GM19328 (cell line): ENCODE measurements at regions not wholly inside any gene's neighbourhood (a gene's known extent, or its start where the extent isn't known, plus 50 kb on each side); places are given as distances from the start of the nearest gene placed in this dataset.

Source experiments
- ATAC-seq: cut with Tn5 transposase; IDR thresholded peaks from one replicate; pipeline ENCODE4 v1.9.1; 2021; ENCODE audit warnings: mild to moderate bottlenecking, moderate library complexity; ENCODE audit not compliant: unreplicated experiment

DNA sequence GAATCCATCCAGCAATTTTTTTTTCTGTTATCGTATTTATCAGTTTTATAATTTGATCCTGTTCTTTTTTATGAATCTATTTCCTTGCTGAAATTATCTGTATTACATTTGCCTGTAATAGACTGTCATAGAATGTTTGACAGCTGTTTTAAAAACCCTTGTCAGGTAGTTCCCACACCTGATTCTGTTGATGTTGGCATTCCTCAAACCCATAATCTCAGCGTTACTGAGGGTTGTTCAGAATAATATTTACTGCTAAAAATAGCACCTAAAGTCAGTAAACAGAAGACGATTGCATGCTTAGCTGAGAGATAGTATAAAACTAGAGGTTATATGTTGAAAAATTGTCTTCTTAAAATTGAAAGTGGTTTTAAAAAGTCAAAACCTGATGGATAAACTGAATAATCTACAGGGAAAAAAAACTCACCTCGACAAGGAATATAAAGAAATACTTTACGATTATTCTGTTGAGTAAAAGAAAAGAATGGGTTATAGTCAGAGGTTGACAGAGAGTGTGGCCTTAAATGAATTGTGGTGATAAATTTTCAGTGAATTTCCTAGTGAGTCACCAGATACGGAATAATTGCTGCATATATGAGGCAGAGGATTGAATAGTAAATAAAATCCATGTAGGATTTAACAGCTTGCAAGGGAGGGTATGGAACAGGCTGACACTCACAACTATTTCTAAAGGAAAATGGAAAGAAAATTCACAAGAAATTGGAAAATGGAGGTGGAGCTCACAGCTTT, 824.1 kb upstream of the IGFBP3 start:
- ATAC-seq = no peak

DNA sequence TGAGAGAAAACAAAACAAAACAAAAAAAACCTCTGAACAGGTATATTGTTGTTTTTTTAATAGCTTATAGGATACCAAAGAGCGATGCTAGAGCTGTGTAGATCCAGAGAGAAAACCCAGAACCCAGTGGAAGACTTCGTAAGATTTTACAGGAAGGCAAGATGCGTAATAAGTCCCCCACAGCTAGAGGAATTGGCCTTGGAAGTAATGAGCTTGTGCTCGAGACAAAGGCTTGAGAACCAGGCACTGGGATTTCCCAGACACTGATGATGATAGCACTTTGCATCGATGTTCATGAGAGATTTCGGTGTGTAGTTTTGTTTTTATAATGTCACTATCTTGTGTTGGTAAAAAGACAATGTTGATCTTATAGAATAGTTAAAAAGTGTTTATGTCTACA, 821.5 kb upstream of the IGFBP3 start:
- no peak for ATAC-seq

DNA sequence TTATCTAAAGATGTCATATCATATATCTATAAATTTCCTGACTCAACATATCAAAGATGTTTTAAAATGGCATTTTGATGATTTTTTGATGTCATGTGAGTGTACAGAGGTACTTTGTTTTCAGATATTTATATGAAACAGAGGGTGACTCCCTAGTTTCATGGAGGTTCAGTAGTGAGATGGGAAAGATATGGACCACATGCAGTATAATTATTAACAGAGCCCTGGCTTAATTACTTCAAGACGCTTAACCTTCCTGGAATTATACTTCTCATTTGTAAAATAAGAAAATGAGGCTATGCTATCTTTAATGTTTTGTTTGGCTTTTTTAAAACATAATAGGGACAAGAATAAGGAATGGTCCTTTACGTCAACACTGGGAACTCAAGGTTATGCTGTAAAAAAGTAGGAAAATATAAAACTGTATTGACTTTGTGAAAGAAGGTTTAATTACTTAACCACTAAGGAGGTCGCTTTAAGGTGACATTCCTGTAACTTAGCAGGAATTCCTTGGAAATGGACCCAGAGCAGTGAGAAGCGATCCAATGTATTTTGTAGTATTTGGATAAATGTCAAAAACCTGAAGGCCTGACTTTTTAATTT, 821.0 kb upstream of the IGFBP3 start:
- ATAC-seq = no peak

DNA sequence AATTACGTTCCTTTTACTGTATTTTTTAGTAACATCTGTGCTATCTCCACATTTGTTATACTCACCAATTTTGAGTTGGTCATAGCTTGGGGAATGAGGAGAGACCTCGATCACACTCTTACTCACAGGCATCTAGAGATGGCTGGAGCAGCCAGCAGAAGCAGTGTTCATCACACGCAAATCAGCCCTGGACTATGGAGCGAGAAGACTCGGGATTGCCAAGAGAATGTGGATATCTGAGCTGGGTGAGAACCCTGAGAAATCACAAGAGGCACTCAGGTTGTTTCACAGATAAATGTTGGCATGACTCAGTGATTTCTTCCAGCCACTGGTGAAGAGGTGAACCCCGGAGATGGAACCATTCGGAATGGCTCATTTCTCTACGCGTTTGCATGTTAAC, 820.1 kb upstream of the IGFBP3 start:
- ATAC-seq = no peak

DNA sequence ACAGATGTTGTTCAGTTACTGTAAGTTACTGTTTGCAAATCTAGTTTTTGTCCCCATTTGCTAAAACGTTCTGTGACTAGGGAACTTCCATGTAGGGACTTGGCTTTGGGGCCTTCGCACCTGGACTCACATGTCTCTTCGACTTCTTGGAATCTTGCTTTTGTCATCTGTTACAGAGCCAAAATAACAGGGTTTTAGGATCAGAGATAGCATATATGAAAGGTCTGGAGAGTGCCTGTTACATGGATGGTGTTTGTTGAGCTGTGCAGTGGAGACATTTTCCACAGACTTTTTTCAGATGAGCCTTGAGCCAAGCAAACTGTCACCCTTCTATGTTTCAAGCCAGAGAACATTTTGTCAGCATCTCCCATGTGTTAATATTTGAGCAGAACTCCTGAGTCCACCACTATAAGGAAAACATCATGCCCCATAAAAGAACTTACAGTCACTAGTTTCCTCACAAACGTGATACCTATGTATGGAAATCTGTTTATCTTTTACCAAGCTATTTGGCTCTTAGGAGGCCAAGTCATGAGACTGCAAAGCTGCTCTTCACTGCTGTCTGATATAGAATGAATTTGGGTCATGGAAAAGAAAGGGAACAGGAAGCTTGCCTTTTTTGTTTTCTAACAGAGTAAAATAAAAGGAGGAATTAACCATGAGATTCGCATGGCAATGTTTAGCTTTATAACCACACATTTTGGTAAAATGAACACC, 818.6 kb upstream of the IGFBP3 start:
- no peak for ATAC-seq

DNA sequence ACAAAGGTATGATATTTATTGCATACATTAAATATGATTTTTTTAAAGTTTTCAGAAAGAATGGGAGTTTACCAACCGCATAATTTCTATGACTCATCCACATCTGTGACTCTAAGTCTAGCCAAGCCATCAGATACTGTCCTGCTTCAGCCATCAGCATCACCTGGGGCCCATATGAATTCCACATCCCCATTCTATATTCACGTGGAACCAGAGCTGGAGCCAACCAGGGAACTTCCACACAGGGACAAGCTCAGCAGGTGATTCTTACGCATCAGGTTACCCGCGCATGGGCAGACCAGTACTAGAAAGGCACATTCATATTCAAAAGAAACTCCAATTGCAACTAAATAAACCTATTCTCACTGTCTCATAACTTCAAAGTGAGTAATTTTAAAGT, 817.7 kb upstream of the IGFBP3 start:
- ATAC-seq = no peak

DNA sequence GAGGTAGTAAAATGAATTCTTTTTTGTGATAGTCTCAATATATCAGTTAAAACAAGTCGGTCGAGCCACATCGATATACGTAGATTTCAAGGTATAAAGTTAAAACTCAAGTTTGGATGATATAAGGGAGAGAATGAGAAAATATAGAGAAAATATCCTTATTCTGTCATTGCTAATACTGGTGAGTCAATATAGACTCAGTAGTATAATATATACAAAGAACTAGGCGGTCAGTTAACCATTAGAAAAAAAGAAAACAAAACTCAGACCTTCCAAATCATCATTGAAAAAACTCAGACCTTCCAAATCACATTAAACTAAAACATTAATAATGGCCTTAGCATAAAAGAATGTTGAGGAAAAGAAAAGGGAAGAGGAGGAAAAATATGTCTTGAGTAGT, 817.1 kb upstream of the IGFBP3 start:
- ATAC-seq = no peak

DNA sequence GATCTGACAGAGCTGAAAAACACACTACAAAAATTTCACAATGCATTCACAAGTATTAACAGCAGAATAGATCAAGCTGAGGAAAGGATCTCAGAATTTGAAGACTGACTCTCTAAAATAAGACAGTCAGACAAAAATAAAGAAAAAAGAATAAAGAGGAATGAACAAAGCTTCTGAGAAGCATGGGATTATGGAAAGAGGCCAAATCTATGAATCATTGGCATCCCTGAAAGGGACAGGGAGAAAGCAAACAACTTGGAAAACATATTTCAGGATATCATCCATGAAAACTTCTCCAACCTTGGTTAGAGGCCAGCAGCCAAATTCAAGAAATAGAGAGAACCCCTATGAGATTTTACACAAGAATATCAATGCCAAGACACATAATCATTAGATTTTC, 804.8 kb upstream of the IGFBP3 start:
- no peak for ATAC-seq

DNA sequence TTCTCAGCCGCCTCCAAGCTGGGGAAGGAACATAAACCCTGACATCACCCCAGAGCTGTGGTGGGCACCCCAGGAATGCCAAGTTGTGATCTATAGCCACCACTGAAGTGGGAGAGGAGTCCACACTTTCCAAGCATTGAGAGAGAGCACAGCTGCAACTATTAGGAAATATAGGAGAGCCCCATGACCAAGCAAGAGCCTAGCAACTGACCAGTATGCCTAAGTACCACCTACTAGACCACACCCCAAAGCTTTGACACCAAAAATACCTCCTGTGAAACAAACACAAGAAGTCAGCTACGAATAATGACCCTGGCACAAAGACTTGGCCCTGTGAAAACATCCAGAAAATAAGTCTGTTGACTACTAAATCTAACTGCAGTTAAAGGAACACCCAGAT, 804.1 kb upstream of the IGFBP3 start:
- no peak for ATAC-seq

DNA sequence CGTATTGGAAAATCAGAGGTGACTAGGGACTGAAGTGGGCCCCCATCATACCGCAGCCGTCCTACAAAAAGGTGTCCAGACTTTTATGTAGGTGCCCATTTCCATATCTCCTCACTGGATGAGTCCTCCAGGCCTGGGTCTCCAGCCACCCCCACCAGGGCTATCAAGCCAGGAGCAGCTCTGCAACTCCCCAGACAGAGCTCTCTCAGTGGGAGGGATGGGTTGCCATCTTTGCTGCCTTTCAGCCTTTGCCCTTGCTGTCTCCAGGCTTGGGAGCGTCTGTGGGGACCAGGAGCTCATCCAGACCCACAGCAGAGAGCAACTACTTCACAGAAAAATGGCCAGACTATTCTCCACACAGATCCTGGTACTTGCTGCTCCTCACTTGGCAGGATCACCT, 802.7 kb upstream of the IGFBP3 start:
- ATAC-seq = no peak

DNA sequence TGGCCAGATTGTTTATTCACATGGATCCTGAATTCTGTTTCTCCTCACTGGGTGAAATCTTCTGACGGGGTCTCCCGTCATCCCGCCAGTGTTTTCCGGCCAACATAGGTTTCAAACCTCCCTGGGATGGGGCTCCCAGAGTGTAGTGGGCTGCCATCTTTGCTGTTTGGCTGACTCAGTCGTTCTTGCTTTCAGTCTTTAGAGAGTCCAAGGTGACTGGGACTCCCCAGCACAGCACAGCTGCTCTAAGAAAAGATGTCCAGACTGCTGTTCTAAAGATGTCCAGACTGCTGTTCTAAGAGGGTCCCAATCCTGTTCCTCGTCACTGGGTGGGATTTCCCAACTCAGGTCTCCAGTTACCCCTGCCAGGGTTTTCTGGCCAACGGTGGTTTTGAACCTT, 801.9 kb upstream of the IGFBP3 start:
- no peak for ATAC-seq

DNA sequence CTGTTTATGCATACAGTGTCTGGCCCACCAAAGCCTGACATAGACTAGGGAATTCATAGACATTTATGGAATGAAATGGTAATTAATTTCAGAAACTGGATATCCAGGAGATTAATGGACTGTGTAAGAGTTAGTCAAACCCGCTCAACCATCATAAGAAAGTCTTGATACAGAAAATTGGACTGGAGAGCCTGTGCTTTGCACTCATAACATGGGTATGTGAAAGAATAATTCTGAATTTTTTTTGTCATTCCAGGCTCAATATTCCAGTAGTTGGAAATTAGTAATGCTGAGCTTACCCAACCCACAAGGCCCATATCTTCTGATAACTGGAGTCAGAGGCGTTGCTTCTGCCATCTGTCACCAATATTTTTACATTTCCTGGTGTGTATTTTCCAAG, 799.7 kb upstream of the IGFBP3 start:
- no peak for ATAC-seq

DNA sequence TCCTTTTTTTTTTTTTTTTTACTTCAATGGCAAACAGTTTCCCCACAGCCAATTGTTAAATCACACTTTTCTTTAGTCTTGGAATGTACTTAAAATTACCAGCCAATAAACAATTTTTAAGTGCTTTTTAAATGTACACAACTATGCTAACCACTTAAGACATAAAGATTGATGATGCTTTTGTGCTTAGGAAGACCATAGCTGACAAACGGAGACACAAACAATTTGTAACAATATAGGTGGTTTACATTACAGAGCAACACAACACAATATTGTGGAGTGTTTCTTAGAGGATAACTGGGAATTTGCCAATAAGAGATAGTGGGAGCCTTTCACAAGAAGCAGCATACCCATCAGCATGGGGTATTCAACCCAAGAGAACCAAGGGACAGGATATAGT, 798.5 kb upstream of the IGFBP3 start:
- ATAC-seq = no peak

DNA sequence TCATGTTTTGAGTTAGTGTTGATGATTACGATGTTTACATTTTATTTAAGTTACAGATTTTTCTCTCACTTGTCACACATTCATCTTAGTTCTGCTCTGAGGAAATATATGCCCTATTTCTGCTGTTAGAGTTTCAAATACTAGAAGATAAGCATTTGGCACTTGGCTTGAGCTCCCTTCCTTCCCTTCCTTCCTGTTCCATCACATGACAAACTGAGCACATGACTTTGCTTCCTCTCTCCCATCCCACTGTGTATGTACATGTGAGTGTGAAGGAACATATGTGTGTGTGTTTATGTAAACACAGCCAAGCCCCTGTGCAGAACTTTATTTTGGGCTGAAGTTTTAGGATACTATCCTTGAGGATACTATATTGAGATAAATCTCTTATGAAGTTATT, 795.9 kb upstream of the IGFBP3 start:
- no peak for ATAC-seq

DNA sequence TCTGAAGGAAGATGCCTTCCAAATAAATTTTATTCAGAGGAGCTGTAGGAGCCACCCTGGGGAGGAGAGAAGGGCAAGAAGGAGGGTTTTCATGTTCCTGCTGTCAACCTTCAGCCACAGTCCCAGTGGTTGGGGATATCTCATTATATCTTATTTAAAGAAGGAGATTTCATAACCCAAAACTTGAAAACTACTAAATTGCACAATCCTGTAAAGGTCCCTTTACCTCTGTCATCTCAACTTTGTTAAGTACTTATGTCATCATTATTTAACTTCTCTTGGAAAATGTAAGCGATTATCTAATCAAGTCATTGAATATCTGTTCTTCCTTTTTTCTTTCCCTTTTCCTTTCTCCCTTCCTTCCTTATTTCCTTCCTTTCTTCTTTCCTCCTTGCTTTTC, 794.5 kb upstream of the IGFBP3 start:
- no peak for ATAC-seq

DNA sequence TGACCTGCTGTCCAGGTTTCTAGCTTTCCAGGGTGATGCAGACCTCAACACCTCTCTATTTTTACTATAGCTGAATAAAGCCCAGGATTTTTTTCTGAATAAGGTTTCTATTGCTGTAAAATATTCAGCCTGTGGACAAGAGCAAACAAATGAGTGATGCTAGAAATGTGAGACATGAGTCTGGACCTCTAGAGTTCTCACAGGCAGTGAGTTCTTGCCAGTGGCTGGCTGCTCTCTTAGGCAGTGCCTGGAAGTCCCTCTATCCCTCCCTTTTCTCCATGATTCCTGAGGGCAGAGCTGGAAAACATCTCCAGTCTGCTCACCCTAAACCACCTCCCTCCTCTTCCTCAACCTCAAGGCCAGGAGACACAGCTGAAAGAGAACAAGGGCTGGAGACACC, 793.8 kb upstream of the IGFBP3 start:
- no peak for ATAC-seq

DNA sequence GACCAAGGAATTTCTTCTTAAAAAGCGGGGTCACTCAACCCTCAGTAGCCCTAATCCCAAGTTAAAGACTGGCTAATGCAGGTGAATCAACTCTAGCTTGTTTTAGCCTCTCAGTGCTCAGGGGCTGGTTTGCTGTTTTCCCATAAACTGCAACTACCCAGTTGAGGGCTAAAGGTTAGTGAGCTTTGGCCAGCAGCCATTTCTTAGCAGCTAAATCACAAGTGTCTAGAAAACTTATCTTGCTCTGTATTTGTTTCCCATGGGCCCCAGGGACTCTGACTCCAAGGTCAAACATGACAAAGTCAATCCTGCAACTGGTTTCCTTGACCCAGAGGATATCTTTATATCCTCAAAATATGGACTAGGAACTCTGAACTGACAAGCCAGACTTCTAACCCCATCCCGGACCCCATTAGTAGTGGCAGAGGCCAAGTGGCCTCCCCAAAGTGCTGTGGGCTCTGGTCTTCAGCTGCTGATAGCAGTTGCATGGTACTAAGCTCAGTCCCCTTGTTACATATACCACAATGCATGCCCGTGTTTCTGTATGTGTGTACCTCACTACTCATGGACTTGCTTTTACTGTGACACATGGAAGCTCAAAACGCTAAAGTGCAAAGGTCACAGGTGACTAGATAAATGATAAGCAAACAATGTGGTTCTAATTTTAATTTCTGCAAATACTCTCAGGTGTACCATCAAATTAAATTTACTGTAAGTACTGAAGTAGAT, 793.0 kb upstream of the IGFBP3 start:
- ATAC-seq = no peak

DNA sequence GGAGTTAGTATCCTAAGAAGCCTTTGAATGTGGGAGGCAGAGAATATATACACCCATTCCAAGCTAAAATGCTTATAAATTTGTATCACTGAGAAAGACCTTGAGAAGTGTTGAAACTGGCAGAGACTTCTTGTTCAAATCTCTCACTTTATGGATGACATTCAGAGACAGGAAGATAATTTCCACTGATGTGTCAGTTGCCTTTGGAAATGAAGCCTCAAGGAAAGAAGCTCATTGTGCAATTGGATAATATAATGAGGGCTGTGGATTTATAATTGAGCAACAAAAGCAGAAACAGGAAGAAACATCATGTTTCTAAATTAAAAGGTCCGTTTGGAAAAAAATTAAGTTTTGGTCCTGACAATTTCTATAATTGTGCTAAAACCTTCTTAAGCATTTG, 789.9 kb upstream of the IGFBP3 start:
- ATAC-seq = no peak

DNA sequence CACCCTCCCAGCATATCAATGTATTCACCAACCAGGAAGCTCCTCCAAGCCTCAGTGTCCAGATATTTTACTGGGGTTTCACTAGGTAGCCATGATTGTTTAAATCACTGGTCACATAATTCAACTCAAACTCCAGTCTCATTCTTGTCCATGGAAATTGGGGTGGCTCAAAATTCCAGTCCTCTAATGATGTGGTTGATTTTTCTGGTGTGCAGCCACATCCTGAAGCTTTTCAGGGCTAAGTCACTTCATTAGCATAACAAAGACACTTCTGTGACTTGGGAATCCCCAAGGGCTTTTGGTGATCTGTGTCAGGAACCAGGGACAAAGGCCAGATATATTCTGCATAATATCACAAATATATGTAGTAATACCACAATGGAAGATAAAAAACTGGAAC, 786.9 kb upstream of the IGFBP3 start:
- ATAC-seq = no peak

DNA sequence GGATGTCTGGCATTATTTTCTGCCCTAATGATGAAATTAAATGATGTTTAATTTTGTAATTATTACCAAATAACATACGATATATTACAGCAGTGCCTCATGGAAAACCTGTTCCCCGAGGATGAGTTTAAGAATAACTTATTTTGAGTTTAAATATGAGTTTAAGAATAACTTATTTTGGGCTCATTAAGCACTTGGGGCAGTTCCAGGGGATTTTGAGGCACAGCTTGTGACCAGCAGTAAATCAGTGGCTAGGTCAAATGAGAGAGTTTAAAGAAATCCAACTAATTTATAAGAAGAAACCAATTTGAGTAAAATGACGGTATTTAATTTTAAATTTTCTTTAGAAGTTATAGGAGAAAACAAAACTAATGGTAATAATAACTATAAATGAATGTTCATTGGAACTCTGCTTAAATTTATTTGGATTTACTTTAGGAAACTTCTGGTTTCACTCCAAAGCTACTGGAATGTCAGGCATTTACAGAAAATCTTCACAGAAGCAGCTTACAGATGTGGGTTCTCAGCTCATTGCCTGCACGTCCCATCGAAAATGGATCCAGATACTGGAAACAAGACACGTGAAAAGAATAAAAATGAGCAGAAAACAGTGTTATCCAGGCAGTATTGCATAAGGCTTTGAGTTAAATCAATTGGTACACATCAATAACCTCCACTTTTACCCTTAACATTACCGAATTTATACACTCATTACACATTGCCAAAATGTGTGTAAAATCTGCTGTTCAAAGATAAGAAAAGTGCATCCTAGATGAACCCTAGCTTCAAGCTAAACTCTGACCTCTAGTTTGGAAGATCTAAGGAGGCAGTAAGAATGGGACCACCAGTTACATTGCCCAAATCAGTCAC, 784.5 kb upstream of the IGFBP3 start:
- no peak for ATAC-seq

DNA sequence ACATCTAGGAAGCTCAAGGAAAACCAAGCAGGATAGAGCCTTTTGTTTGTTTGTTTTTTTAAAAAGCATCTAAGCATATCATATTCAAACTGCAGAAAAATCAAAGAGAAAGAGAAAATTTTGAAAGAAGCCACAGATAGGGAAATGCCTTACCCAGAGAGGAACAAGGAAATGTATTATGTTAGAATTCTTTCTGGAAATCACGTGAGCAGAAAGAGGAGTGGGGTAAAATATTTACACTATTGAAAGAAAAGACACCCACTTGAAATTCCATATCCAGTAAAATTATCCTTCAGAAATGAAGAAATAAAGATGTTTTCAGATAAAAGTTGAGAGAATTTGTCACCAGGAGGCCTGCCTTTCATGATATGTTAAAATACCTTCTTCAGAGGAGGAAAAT, 775.7 kb upstream of the IGFBP3 start:
- ATAC-seq = no peak
